Duodenal mucosa (tissue), 2 donors: ENCODE measurements at regions not wholly inside any gene's neighbourhood (a gene's known extent, or its start where the extent isn't known, plus 50 kb on each side); places are given as distances from the start of the nearest gene placed in this dataset.

ENCODE experiments used
- H3K27ac ChIP-seq: one replicate; pipeline ENCODE4 v1.7.0; 2013; ENCODE audit warnings: low read depth, low read length
- H3K27me3 ChIP-seq, 2 donors: one replicate each; pipeline ENCODE4 v1.7.0; 2013; ENCODE audit warnings: low read length in 2 of 2, control low read depth in 1 of 2; ENCODE audit not compliant: insufficient read depth in 2 of 2, control insufficient read depth in 1 of 2
- H3K36me3 ChIP-seq, 2 donors: one replicate each; pipeline ENCODE4 v1.7.0; 2013; ENCODE audit warnings: low read length in 2 of 2, control low read depth in 1 of 2; ENCODE audit not compliant: insufficient read depth in 2 of 2, control insufficient read depth in 1 of 2
- H3K4me1 ChIP-seq, 2 donors: one replicate each; pipeline ENCODE4 v1.7.0; 2013; ENCODE audit warnings: low read length in 2 of 2, control low read depth in 1 of 2; ENCODE audit not compliant: insufficient read depth in 2 of 2, control insufficient read depth in 1 of 2
- H3K4me3 ChIP-seq, 2 donors: one replicate each; pipeline ENCODE4 v1.7.0; 2013; ENCODE audit warnings: low read length in 2 of 2, low read depth in 1 of 2
- H3K9ac ChIP-seq, 2 donors: one replicate each; pipeline ENCODE4 v1.7.0; 2013; ENCODE audit warnings: low read length in 2 of 2, low read depth in 1 of 2
- H3K9me3 ChIP-seq, 2 donors: one replicate each; pipeline ENCODE4 v1.7.0; 2013; ENCODE audit warnings: low read length in 2 of 2, control low read depth in 1 of 2; ENCODE audit not compliant: control insufficient read depth in 1 of 2

- Histone ChIP-seq H3K27ac (no peak overlapping the region), H3K27me3 (no peaks in the 10 kb centered on the region), H3K4me1 (no peaks in the 10 kb centered on the region), H3K9me3 (no peaks in the 10 kb centered on the region), H3K36me3 (no peaks in the 10 kb centered on the region), H3K4me3 (no peak overlapping the region), H3K9ac (no peak overlapping the region)
These were observed 342.6 kb upstream of the NAV3 start for GRCh38 chr12:77488041-77488620.

DNA sequence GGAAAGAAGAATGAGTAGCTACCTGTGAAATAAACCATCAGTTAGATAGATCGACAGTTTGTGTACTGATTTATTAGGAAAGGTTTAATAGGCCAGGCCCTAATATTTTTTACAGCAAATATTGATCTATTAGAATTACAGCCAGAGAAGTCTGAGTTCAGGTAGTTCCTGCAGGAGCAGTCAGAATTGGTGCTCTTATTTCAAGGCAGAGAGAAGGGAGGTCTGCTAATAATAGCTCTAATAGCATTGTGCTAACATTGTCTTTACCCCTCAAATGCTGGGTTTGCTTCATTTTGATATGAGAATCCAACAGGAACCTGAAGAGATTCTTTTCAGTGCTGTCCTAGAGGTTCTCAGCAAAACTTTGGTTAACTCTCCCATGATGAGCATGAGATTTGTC, 343.8 kb upstream of the NAV3 start:
- H3K27ac ChIP-seq: no peak overlapping the region
- no peaks in the 10 kb centered on the region for H3K27me3 ChIP-seq
- H3K4me3 ChIP-seq: no peak overlapping the region
- H3K9me3 ChIP-seq: no peaks in the 10 kb centered on the region
- H3K4me1 ChIP-seq: no peaks in the 10 kb centered on the region
- no peak overlapping the region for H3K9ac ChIP-seq
- H3K36me3 ChIP-seq: no peaks in the 10 kb centered on the region

DNA sequence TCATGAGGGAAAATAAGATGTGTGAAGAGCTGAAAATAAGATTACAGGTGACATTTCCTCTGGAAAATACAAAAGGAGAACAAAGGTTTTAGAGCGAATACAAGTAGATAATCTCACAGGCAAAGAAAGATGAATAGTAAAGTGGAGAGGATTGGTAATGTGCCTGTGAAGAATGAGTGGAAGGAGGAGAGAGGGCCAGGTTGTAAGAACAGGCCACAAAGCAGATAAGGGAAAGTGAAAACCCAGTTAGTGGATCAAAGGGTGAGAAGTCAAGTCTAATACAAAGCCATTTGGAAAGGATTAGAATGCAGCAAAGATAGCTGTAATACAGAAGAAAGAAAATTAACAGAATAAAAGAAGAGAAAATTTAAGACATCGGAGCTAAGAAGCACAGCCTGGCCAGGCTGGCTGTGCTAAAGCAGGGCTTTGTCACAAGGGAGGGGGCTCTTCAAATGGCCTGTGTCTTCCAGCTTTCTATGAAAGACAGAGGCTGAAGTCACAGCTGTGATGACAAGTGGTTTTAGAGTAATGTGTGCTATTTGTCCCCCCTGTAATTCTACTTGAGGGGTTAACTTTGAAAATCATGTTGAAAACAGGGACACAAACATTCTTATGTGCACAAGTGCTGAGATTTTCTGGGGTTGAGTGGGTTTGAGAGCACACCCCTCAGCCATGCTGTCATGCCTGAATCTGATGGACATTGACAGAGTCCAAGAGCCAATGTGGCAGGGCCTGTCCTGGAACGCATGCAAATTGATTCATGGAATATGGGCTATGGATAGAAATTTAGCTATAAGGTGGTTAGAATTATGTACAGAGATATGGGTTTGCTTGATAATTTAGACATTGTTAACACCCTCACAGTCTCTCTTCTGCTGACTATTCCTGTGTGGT, 344.5 kb upstream of the NAV3 start:
- Histone ChIP-seq H3K36me3 (no peaks in the 10 kb centered on the region), H3K27me3 (no peaks in the 10 kb centered on the region), H3K27ac (no peak overlapping the region), H3K9me3 (no peaks in the 10 kb centered on the region), H3K4me3 (no peak overlapping the region), H3K9ac (no peak overlapping the region), H3K4me1 (no peaks in the 10 kb centered on the region)

GRCh38 chr12:77481687-77482086, 349.0 kb upstream of the NAV3 start:
- no peak overlapping the region for H3K4me3 ChIP-seq
- H3K9me3 ChIP-seq: no peaks in the 10 kb centered on the region
- H3K4me1 ChIP-seq: no peaks in the 10 kb centered on the region
- H3K27me3 ChIP-seq: no peaks in the 10 kb centered on the region
- H3K27ac ChIP-seq: no peak overlapping the region
- no peaks in the 10 kb centered on the region for H3K36me3 ChIP-seq
- no peak overlapping the region for H3K9ac ChIP-seq

GRCh38 chr12:77477907-77478533, 352.7 kb upstream of the NAV3 start:
- H3K9me3 ChIP-seq: no peaks in the 10 kb centered on the region
- no peaks in the 10 kb centered on the region for H3K36me3 ChIP-seq
- H3K4me1 ChIP-seq: no peaks in the 10 kb centered on the region
- H3K9ac ChIP-seq: no peak overlapping the region
- H3K4me3 ChIP-seq: no peak overlapping the region
- H3K27ac ChIP-seq: no peak overlapping the region
- no peaks in the 10 kb centered on the region for H3K27me3 ChIP-seq

DNA sequence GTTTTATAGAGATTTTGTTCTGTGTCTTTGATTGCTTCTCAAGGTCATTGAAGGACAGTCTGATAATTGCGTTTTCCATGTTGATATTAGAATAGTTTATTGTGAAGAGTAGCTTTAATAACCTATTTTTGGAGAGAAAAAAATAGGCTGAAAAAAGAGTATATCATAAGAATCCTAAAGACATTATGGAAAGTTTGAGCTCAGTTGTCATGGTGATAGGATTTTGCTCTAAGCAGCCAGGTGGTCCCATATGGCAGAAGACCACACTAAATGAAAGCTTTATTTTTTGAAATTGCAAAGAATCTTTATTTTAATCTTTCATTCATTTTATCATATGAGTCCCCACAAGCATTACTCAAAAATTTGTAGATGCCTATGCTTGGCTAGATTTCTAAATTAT, 358.9 kb upstream of the NAV3 start:
- no peak overlapping the region for H3K27ac ChIP-seq
- H3K9me3 ChIP-seq: no peaks in the 10 kb centered on the region
- H3K9ac ChIP-seq: no peak overlapping the region
- no peak overlapping the region for H3K4me3 ChIP-seq
- H3K36me3 ChIP-seq: no peaks in the 10 kb centered on the region
- no peaks in the 10 kb centered on the region for H3K4me1 ChIP-seq
- H3K27me3 ChIP-seq: no peaks in the 10 kb centered on the region

DNA sequence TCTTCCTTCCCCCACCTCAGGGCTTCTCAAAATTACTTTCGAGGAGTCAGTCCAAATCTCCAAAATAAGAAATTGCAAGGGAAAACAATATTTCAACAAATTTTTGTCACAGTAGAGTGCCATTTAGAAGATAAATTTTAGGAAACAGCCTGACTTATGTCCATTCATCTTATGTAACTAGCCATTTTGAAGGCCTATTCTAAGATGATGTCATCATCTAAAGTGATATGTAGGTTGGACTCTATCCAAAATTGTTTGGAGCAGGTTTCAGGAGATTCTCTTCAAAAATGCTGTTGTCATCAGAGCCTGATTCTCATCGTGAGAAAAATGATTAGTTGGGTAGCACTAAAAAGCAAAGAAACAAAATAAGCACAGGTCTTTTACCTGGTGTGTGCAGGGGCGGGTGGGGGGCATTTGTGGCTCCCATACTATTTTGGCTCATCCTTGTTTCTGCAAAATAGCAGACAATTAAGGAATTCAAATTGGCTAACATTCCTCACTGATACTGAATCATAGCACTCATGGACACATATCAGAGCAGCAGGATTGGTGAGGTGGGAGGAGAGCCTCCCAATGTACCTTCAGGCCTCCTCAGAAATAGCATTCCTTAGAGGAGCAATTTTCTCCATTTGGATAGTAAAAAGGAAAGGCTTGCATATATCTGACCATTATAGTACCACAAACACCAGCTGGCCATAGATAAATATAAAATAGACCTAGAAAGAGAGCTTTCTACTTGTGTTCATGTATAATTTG, 360.9 kb upstream of the NAV3 start:
- Histone ChIP-seq H3K4me1 (no peaks in the 10 kb centered on the region), H3K36me3 (no peaks in the 10 kb centered on the region), H3K27ac (no peak overlapping the region), H3K9me3 (no peaks in the 10 kb centered on the region), H3K27me3 (no peaks in the 10 kb centered on the region), H3K9ac (no peak overlapping the region), H3K4me3 (no peak overlapping the region)

DNA sequence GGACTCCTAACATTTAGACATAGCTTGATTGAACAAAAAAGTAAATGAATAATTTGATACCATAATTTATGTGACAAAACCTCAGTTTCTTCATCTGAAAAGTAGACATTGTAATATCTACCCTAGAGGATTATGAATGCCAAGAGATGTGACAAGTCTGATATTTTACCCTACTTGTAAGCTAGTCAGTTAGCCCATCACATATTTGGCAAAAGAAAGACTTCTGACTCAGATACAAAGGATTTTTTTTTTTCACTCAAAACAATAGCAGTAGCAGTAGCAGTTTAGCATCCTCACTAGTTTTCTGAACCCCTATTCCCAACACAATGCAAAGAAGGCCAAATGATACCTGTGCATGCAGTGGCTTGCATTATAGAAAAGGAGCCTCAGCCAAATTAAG, 377.3 kb upstream of the E2F7 start:
- Histone ChIP-seq H3K27ac (no peak overlapping the region), H3K4me3 (no peak overlapping the region), H3K27me3 (no peaks in the 10 kb centered on the region), H3K4me1 (no peaks in the 10 kb centered on the region), H3K9me3 (no peaks in the 10 kb centered on the region), H3K36me3 (no peaks in the 10 kb centered on the region), H3K9ac (no peak overlapping the region)

GRCh38 chr12:77439749-77440148, 374.4 kb upstream of the E2F7 start:
- no peak overlapping the region for H3K4me3 ChIP-seq
- H3K27me3 ChIP-seq: no peaks in the 10 kb centered on the region
- no peak overlapping the region for H3K27ac ChIP-seq
- no peaks in the 10 kb centered on the region for H3K9me3 ChIP-seq
- H3K9ac ChIP-seq: no peak overlapping the region
- H3K36me3 ChIP-seq: no peaks in the 10 kb centered on the region
- H3K4me1 ChIP-seq: no peaks in the 10 kb centered on the region

DNA sequence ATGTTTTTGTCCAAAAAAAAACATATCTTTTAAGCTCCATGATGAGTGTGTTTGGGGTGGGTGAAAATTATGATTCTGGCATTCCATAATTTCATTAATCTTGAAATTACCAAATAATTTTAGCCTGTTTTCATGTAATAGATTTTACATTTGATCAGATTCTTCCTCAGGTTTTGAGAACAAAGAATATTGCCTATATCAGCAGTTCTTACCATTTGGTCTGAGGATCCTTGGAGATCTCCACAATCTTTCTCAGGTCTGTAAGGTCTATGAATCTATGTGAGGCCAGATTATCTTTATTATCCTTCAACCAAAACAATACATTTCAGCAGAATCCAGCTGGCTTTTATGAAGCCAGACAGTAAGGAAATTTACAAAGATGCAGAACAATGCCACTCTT, 373.3 kb upstream of the E2F7 start:
- Histone ChIP-seq H3K27ac (no peak overlapping the region), H3K4me3 (no peak overlapping the region), H3K9me3 (no peaks in the 10 kb centered on the region), H3K9ac (no peak overlapping the region), H3K4me1 (no peaks in the 10 kb centered on the region), H3K27me3 (no peaks in the 10 kb centered on the region), H3K36me3 (no peaks in the 10 kb centered on the region)
